Lower leg skin (tissue), 3 donors: ENCODE measurements at regions not wholly inside any gene's neighbourhood (a gene's known extent, or its start where the extent isn't known, plus 50 kb on each side); places are given as distances from the start of the nearest gene placed in this dataset.

ENCODE experiments used
- POLR2A ChIP-seq, 2 donors: fragments of 450-650 bp; IDR thresholded peaks; one replicate each; pipeline ENCODE4 v1.6.1; 2016 to 2017; ENCODE audit warnings: antibody characterized with exemption in 2 of 2, mild to moderate bottlenecking in 1 of 2, moderate library complexity in 1 of 2
- TF ChIP-seq, protein P1 (sequence below), 3 donors: fragments of 450-650 bp; IDR thresholded peaks; one replicate each; pipeline ENCODE4 v1.5.1; 2016; ENCODE audit warnings: antibody characterized with exemption in 3 of 3, mild to moderate bottlenecking in 3 of 3, moderate library complexity in 2 of 3

DNA sequence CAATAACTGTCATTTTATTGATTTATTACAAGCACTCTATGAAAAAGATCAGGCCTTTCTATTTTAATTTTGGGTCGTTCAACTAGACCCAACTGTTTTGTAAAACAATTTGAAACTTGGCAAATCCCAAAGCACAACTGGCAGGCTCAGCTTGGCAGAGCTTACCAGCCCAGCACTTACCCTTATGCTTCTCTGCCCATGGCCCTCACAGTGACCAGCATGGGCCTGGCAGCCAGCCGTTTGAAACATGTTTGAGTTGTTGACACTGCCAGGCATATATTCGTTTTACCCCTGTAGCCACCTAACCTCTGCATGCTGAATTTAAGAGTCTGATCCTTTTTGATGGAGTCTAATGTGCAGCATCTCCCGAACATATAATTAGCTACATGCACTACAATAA is 796.7 kb upstream of the ADGRL2 start:
- TF ChIP-seq, protein P1, sequence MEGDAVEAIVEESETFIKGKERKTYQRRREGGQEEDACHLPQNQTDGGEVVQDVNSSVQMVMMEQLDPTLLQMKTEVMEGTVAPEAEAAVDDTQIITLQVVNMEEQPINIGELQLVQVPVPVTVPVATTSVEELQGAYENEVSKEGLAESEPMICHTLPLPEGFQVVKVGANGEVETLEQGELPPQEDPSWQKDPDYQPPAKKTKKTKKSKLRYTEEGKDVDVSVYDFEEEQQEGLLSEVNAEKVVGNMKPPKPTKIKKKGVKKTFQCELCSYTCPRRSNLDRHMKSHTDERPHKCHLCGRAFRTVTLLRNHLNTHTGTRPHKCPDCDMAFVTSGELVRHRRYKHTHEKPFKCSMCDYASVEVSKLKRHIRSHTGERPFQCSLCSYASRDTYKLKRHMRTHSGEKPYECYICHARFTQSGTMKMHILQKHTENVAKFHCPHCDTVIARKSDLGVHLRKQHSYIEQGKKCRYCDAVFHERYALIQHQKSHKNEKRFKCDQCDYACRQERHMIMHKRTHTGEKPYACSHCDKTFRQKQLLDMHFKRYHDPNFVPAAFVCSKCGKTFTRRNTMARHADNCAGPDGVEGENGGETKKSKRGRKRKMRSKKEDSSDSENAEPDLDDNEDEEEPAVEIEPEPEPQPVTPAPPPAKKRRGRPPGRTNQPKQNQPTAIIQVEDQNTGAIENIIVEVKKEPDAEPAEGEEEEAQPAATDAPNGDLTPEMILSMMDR (IDR thresholded peaks at IDR 0.05) = no peak
- no peak for TF ChIP-seq POLR2A (IDR thresholded peaks at IDR 0.05)
